ENCODE measurements at regions not wholly inside any gene's neighbourhood (a gene's known extent, or its start where the extent isn't known, plus 50 kb on each side); places are given as distances from the start of the nearest gene placed in this dataset.

DNA sequence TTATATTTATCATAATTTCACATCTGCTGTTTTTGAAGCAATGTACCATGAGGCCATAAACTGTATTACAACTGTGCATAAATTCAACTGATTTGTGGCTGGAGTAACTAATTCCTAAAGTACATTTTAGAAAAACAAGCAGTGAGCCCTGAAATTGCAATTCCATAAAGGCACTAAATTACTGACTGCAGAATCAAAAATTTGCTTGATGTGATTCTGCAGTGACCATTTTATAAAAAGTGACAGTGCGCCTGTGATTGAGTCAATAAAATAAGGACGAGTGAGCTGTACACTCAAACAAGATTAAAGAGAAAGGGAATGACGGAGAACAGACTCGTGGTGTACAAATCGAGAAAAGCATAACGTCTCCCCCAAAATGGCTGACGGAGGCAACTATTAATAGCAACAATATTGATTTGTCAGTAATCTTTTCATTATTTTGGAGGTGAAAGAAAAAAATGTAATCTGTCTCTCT lies 121.4 kb upstream of the MEIS2 start:
- no peak for DNase-seq (ENCODE audit: low read depth in 1 of 2, low spot score in 1 of 2)
- TF ChIP-seq, protein P1, sequence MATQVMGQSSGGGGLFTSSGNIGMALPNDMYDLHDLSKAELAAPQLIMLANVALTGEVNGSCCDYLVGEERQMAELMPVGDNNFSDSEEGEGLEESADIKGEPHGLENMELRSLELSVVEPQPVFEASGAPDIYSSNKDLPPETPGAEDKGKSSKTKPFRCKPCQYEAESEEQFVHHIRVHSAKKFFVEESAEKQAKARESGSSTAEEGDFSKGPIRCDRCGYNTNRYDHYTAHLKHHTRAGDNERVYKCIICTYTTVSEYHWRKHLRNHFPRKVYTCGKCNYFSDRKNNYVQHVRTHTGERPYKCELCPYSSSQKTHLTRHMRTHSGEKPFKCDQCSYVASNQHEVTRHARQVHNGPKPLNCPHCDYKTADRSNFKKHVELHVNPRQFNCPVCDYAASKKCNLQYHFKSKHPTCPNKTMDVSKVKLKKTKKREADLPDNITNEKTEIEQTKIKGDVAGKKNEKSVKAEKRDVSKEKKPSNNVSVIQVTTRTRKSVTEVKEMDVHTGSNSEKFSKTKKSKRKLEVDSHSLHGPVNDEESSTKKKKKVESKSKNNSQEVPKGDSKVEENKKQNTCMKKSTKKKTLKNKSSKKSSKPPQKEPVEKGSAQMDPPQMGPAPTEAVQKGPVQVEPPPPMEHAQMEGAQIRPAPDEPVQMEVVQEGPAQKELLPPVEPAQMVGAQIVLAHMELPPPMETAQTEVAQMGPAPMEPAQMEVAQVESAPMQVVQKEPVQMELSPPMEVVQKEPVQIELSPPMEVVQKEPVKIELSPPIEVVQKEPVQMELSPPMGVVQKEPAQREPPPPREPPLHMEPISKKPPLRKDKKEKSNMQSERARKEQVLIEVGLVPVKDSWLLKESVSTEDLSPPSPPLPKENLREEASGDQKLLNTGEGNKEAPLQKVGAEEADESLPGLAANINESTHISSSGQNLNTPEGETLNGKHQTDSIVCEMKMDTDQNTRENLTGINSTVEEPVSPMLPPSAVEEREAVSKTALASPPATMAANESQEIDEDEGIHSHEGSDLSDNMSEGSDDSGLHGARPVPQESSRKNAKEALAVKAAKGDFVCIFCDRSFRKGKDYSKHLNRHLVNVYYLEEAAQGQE (IDR thresholded peaks at IDR 0.05; ENCODE audit: insufficient replicate concordance, low read depth) = no peak
- TF ChIP-seq POLR2AphosphoS5 (IDR thresholded peaks at IDR 0.05; ENCODE audit: low read depth) (no peak), SPI1 (IDR thresholded peaks at IDR 0.05; ENCODE audit: borderline replicate concordance, low read depth) (no peak), GABPA (IDR thresholded peaks at IDR 0.05; ENCODE audit: low read depth) (no peak)
- TF ChIP-seq, protein P2, sequence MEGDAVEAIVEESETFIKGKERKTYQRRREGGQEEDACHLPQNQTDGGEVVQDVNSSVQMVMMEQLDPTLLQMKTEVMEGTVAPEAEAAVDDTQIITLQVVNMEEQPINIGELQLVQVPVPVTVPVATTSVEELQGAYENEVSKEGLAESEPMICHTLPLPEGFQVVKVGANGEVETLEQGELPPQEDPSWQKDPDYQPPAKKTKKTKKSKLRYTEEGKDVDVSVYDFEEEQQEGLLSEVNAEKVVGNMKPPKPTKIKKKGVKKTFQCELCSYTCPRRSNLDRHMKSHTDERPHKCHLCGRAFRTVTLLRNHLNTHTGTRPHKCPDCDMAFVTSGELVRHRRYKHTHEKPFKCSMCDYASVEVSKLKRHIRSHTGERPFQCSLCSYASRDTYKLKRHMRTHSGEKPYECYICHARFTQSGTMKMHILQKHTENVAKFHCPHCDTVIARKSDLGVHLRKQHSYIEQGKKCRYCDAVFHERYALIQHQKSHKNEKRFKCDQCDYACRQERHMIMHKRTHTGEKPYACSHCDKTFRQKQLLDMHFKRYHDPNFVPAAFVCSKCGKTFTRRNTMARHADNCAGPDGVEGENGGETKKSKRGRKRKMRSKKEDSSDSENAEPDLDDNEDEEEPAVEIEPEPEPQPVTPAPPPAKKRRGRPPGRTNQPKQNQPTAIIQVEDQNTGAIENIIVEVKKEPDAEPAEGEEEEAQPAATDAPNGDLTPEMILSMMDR (IDR thresholded peaks at IDR 0.05; ENCODE audit: insufficient read depth, low read length) = no peak
- no peak overlapping the region for H3K4me3 ChIP-seq (replicated peaks; ENCODE audit: insufficient read depth, low read length)
- no peak overlapping the region for H3K27ac ChIP-seq (replicated peaks)
- no peaks in the 10 kb centered on the region for H3K27me3 ChIP-seq (ENCODE audit: insufficient read depth, poor library complexity, severe bottlenecking)

DNA sequence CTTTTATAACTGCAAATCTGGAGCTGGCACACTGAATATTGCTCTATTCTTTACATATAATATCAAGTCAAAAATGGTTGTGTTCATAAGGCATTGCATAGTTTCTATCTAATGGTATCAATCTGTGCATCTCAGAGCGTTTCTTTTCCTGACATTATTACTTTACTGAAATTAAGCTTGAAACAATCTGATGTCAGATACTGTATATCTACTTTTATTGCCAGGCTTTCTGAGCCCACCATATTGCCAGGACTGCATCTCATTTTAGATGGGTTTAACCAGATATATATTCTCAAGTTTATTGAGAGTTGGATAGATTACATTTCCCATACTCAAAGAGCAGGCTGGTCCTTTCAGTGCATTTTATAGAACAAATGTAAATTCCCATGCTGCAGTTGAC lies 122.7 kb upstream of the MEIS2 start:
- Histone ChIP-seq H3K4me3 (replicated peaks; ENCODE audit: insufficient read depth, low read length) (no peak overlapping the region), H3K27me3 (ENCODE audit: insufficient read depth, poor library complexity, severe bottlenecking) (no peaks in the 10 kb centered on the region), H3K27ac (replicated peaks) (no peak overlapping the region)
- TF ChIP-seq, protein P2 (IDR thresholded peaks at IDR 0.05; ENCODE audit: insufficient read depth, low read length) = no peak
- TF ChIP-seq, protein P1 (IDR thresholded peaks at IDR 0.05; ENCODE audit: insufficient replicate concordance, low read depth) = no peak
- TF ChIP-seq SPI1 (IDR thresholded peaks at IDR 0.05; ENCODE audit: borderline replicate concordance, low read depth) = no peak
- TF ChIP-seq POLR2AphosphoS5 (IDR thresholded peaks at IDR 0.05; ENCODE audit: low read depth) = no peak
- TF ChIP-seq GABPA (IDR thresholded peaks at IDR 0.05; ENCODE audit: low read depth) = no peak
- no peak for DNase-seq (ENCODE audit: low read depth in 1 of 2, low spot score in 1 of 2)

DNA sequence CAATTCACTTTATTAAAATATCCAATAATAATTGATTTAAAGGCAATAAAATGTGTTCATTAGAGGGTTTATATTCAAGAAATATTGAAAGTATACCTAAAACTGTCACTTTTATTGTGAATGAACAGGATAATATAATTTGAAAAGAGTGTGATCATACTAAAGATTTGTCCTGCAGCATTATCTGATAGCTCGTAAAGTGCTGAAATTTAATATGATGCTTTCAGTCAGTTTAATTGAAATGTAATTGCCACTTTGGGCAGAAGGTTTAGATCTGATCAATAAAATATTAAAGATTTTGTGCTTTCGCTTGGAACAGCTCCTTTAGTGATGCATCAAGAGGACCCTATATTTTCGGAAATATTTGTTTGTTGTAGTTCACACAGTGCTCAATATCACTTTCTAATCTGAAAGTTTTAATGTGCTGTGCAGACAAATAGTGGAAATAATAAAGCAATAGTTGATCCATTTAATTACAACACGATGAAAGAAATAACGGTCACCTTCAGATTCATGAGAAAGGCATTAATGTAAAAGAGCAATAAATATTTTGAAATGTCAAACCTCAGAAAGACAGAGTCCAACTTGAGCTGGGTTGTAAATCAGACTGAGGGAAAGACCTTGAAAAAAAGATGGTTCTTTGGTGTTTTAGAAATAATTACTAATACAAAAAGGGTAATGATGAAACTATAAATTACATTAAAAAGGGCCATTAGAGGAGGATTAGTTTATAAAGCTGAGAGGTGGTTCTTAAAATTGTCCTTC lies 129.7 kb upstream of the MEIS2 start:
- no peak for DNase-seq (ENCODE audit: low read depth in 1 of 2, low spot score in 1 of 2)

More for the DNA sequence above, 129.7 kb upstream of the MEIS2 start:
- Histone ChIP-seq H3K4me3 (replicated peaks; ENCODE audit: insufficient read depth, low read length) (no peak overlapping the region), H3K27ac (replicated peaks) (no peak overlapping the region), H3K27me3 (ENCODE audit: insufficient read depth, poor library complexity, severe bottlenecking) (no peaks in the 10 kb centered on the region)
- TF ChIP-seq GABPA (IDR thresholded peaks at IDR 0.05; ENCODE audit: low read depth) = no peak
- TF ChIP-seq, protein P1 (IDR thresholded peaks at IDR 0.05; ENCODE audit: insufficient replicate concordance, low read depth) = no peak
- TF ChIP-seq SPI1 (IDR thresholded peaks at IDR 0.05; ENCODE audit: borderline replicate concordance, low read depth) = no peak
- TF ChIP-seq POLR2AphosphoS5 (IDR thresholded peaks at IDR 0.05; ENCODE audit: low read depth) = no peak
- TF ChIP-seq, protein P2 (IDR thresholded peaks at IDR 0.05; ENCODE audit: insufficient read depth, low read length) = no peak

All from HL-60 (cell line).